ENCODE measurements at regions not wholly inside any gene's neighbourhood (a gene's known extent, or its start where the extent isn't known, plus 50 kb on each side); places are given as distances from the start of the nearest gene placed in this dataset.

DNA sequence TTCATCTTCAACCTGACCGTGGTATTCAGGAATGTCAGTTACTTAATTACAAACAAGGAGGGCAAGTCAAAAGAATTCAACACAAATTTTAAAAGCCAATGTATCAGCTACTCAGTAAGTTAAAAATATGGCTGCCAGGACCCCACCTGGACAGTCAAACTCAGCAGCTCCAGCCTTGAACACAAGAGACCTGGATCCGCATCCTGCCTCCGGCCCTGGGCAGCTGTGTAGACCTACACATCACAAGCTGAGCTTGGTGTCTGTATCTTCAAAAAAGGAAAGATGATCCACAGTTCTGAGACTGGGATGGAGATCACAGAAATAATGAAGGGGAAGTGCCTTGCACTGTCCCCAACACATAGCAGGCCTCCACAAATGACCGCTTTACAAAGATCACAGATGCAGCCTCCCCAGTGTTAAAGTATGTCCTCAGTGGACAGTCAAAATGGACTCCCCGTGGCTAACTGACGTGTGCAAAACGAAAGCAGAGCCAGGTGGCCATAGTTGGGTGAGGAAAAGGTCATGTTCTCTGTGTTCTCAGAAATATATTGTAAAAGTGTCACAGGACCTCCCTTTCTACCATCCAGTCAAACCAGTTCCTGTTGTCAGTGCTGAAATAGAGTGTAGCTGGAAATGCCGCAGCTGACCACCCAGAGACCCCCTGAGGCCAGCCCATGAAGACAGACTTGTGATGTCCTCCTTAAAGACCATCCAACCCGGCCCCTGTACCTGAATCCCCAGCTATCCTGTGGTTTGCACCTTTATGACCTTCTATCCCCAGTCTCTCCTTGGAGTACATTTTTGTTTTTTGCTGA lies 168.5 kb upstream of the NSMCE3 start:
- Histone ChIP-seq H3K4me1 (no peaks in the 10 kb centered on the region; the same call in 2 of the 3 replicates), H3K4me2 (no peak overlapping the region), H3K9me3 (no peaks in the 10 kb centered on the region), H3K4me3 (no peak overlapping the region), H3K27ac (no peak overlapping the region)
- ChIA-PET CTCF (interaction anchor here (1.0 kb wide), 1 partner anchor 13 kb away, joined by 4 read pairs; no protein-coding TSS in a partner anchor), POLR2A (no interaction called here)
- peak; percentile 18 for FAIRE-seq
- no peak for DNase-seq (ENCODE audit: low read depth in 1 of 2, low spot score in 1 of 2)
- 27% methylated on average over 9 of the region's 9 CpGs for WGBS (ENCODE audit: missing lambda C conversion rate)
- no peak for TF ChIP-seq PHF8 (IDR thresholded peaks at IDR 0.05; ENCODE audit: borderline replicate concordance, low read depth)
- no peak for TF ChIP-seq POLR2AphosphoS2 (conservative IDR thresholded peaks at IDR 0.05; ENCODE audit: low read length)
- no peak for TF ChIP-seq PBX3 (IDR thresholded peaks at IDR 0.05)
- TF ChIP-seq CHD4 (IDR thresholded peaks at IDR 0.05; ENCODE audit: borderline replicate concordance), result no peak
- TF ChIP-seq SMC3 (IDR thresholded peaks at IDR 0.05), result no peak
- TF ChIP-seq MYC (IDR thresholded peaks at IDR 0.05; ENCODE audit: borderline replicate concordance, low read length), result no peak
- TF ChIP-seq HDAC2 (IDR thresholded peaks at IDR 0.05), result no peak
- TF ChIP-seq REST (IDR thresholded peaks at IDR 0.05), result no peak
- no peak for TF ChIP-seq ZSCAN20 (CRISPR knock-in tag; IDR thresholded peaks at IDR 0.05)
- TF ChIP-seq HEYL (CRISPR knock-in tag; IDR thresholded peaks at IDR 0.05), result no peak
- no peak for TF ChIP-seq EP300 (IDR thresholded peaks at IDR 0.05)
- TF ChIP-seq POLR2A (IDR thresholded peaks at IDR 0.05; ENCODE audit: low read length), result no peak
- TF ChIP-seq BHLHE40 (IDR thresholded peaks at IDR 0.05; ENCODE audit: low read depth, low read length), result no peak
- no peak for TF ChIP-seq MAX (IDR thresholded peaks at IDR 0.05)
- ATAC-seq, result no peak

DNA sequence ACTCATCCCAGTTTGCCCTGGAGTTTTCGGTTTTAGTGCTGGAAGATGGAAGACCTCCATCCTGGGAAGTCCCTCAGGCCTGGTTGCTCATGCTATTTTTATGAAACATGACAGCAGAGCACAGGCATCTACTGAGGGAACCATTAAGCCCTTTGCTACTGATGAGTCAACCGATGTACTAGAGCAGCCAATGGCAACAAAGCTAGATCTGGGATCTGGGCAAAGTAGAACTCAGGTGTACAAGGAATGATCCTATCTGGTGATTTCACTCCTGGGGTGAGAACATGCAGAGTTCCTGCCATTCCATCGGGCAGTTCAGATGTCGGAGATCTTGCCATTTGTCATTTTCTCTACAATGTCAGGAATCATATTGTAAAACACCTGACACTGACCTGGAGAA lies 166.2 kb upstream of the NSMCE3 start:
- ChIA-PET POLR2A (no interaction called here), CTCF (interaction anchor here (1.2 kb wide), 1 partner anchor 17 kb away, joined by 3 read pairs; no protein-coding TSS in a partner anchor)
- ATAC-seq (no peak), DNase-seq (ENCODE audit: low read depth in 1 of 2, low spot score in 1 of 2) (no peak), FAIRE-seq (peak; percentile 18)
- no peak for TF ChIP-seq MAZ (IDR thresholded peaks at IDR 0.05; ENCODE audit: borderline replicate concordance, low read depth, low read length)
- no peak for TF ChIP-seq MAFK (IDR thresholded peaks at IDR 0.05; ENCODE audit: partially characterized antibody)
- TF ChIP-seq, protein P1, sequence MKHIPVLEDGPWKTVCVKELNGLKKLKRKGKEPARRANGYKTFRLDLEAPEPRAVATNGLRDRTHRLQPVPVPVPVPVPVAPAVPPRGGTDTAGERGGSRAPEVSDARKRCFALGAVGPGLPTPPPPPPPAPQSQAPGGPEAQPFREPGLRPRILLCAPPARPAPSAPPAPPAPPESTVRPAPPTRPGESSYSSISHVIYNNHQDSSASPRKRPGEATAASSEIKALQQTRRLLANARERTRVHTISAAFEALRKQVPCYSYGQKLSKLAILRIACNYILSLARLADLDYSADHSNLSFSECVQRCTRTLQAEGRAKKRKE (CRISPR knock-in tag; IDR thresholded peaks at IDR 0.05; ENCODE audit: low read depth), result no peak
- no peak for TF ChIP-seq MAX (IDR thresholded peaks at IDR 0.05)
- TF ChIP-seq CHD2 (IDR thresholded peaks at IDR 0.05; ENCODE audit: low read length, partially characterized antibody), result no peak
- no peak for TF ChIP-seq EP300 (IDR thresholded peaks at IDR 0.05)
- TF ChIP-seq ZFP36 (IDR thresholded peaks at IDR 0.05; ENCODE audit: borderline replicate concordance, partially characterized antibody), result no peak
- no peaks in the 10 kb centered on the region; the same call in 2 of the 3 replicates for H3K4me1 ChIP-seq
- WGBS (ENCODE audit: missing lambda C conversion rate), result 38% methylated on average over 4 of the region's 4 CpGs
- no peaks in the 10 kb centered on the region for H3K9me3 ChIP-seq
- no peak overlapping the region for H3K27ac ChIP-seq
- H3K4me3 ChIP-seq, result no peak overlapping the region
- H3K4me2 ChIP-seq, result no peak overlapping the region
